VCaP (cell line): ENCODE measurements at regions not wholly inside any gene's neighbourhood (a gene's known extent, or its start where the extent isn't known, plus 50 kb on each side); places are given as distances from the start of the nearest gene placed in this dataset.
A peak's percentile ranks its signal among the peaks of the same experiment; 100 is the strongest.
"Not testable (repeated sequence)": the region's sequence is repeated elsewhere in the genome, so short reads cannot be mapped to it uniquely, and the experiment has no call there.

Source experiments
- H3K27ac ChIP-seq: fragments of 450-650 bp; 2 replicates; pipeline ENCODE4 v1.5.1; 2017
- TF ChIP-seq, protein P1 (sequence below): fragments of 450-650 bp; conservative IDR thresholded peaks from 2 replicates; pipeline ENCODE4 v1.5.1; 2017; ENCODE audit warnings: mild to moderate bottlenecking, moderate library complexity

DNA sequence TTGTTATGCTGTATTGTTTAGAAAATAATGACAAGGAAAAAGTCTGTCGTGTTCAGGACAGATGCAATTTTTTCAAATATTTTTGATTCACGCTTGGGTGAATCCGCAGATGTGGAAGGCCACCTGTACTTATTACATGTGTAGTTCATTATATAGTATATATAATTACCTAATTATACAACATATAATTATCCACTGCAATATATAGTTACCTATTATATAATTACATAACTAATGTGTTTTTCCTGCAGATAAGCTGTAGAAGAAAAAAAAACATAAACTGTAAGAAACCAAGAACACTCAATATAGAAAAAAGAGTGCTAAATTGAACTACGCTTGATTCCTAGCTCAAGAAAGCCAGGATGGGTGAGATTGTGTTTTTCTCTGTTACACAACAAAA, 93.6 kb upstream of the RANBP3L start:
- H3K27ac ChIP-seq = no peak overlapping the region
- TF ChIP-seq, protein P1, sequence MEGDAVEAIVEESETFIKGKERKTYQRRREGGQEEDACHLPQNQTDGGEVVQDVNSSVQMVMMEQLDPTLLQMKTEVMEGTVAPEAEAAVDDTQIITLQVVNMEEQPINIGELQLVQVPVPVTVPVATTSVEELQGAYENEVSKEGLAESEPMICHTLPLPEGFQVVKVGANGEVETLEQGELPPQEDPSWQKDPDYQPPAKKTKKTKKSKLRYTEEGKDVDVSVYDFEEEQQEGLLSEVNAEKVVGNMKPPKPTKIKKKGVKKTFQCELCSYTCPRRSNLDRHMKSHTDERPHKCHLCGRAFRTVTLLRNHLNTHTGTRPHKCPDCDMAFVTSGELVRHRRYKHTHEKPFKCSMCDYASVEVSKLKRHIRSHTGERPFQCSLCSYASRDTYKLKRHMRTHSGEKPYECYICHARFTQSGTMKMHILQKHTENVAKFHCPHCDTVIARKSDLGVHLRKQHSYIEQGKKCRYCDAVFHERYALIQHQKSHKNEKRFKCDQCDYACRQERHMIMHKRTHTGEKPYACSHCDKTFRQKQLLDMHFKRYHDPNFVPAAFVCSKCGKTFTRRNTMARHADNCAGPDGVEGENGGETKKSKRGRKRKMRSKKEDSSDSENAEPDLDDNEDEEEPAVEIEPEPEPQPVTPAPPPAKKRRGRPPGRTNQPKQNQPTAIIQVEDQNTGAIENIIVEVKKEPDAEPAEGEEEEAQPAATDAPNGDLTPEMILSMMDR = no peak

DNA sequence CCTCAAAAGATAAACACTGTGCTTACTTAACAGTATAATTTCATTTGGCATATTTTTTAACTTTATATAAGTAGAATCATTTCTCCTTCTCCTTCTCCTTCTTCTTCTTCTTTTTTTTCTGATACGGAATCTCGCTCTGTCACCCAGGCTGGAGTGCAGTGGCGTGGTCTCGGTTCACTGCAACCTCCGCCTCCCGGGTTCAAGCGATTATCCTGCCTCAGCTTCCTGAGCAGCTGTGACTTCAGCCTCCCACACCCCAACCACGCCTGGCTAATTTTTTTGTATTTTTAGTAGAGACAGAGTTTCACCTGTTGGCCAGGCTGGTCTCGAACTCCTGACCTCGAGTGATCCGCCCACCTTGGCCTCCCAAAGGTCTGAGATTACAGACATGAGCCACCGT, 94.2 kb upstream of the RANBP3L start:
- not testable (repeated sequence) for H3K27ac ChIP-seq

DNA sequence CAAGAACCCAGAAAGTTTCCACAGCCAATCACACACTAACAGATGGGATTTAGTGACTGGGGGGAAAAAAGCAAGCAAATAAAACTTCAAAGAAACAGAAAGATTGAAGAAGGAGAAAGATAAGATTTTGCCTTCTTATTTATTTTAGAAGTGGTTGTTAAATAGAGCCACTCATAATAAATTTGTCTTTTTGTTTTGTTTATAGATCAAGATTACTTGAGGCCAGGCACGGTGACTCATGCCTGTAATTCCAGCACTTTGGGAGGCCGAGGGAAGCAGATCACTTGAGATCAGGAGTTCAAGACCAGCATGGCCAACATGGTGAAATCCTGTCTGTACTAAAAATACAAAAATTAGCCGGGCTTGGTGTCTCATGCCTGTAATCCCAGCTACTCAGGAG, 94.9 kb upstream of the RANBP3L start:
- H3K27ac ChIP-seq = no peak overlapping the region
- TF ChIP-seq, protein P1 = no peak

DNA sequence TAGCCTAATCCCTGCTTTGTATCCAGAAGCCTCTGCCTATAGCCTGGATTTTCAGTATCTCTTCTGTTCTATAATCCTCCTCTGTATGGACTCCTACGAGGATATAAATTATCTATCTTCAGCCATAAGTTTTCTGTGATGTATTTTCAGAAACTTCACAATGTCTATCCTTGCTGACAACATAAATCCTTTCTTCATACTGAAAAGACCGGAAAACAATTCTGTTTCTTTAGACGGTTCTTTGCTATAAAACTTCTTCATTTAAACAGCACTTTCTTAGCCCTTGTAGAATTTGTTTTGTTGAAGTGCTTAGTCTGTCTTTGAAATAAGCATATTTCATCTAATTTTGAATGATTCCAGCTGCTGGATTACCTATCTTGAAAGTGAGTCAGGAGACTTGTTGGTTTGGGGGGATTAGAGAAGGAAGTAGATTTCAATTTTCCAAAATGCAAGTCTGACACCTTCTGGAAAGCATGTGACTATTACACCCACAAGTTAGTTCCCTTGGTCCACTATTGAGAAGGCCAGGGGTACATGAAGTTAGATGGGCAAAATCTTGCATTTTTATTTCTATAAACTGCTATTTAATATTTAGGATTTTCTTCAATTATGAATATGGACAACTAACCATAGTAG, 96.3 kb upstream of the RANBP3L start:
- H3K27ac ChIP-seq = no peak overlapping the region
- TF ChIP-seq, protein P1 = peak; percentile 77

DNA sequence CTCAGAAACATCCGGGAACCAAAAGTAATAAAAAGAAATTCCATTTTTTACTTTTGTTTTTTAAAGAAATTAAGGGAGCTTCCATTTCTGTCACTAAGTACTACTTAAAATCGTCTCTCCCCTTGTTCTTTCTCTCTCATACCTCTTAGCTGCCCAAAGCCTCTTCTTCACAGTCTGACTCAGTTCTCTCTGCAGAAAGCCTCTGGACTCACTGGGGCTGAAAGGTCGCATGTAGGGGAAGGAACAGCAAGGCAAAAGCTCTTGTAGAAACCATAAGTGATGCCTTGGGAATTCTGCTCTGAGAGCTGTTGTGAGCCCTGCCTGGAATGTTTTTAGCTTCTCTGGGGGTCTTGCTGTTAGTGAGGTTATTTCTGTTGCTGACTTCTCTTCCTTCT, 100.8 kb upstream of the RANBP3L start:
- TF ChIP-seq, protein P1 = no peak
- H3K27ac ChIP-seq = no peak overlapping the region

DNA sequence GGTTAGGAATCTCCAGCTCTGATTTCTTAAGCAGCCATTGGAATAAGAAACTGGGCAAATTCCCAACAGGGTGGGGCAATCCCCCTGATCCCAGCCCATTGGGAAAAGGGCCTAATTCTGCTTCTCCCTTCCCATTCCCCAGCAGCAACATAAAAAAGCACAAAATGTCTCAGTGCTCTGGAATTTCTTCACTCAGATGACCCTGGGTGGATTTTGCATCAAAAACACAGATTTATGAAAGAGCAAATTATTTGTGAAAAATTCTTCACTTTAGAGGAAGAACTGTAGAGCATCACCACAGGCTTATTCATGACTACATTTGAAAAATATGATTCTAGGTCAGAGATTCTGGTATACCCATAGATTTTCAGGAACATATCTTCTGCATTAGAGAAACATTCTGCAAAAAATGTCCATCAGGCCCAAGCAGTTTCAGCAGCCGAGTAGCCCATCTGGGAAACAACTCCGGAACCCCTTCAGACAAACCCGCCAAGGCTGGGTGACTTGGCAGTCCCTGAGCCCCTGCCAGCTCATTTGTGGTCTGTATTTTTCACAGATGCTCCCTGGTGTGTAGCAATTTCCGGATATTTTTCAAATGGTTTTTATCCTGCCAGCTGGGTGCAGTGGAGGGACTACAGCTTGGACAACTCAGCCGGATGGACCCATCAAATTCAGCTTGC, 102.1 kb upstream of the RANBP3L start:
- H3K27ac ChIP-seq = no peak overlapping the region
- TF ChIP-seq, protein P1 = no peak

DNA sequence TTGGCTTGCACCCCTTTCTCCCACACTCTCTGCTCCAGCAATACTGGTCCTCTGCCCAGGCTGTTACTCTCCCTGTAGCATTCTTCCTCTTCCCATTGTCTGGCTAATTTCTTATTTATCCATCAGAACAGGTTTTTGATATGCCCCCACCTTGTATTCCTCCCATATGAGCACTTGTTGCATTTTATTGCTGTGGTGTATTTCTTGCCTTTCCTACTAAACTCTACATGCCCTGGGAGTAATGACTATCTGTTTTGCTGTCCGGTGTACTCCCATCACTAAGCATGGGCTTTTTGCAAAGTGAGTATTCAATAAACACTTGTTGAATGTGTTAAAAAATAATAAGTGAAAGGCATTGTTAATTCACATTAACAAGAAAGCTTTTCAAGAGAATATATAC, 104.3 kb upstream of the RANBP3L start:
- no peak overlapping the region for H3K27ac ChIP-seq
- TF ChIP-seq, protein P1 = no peak

DNA sequence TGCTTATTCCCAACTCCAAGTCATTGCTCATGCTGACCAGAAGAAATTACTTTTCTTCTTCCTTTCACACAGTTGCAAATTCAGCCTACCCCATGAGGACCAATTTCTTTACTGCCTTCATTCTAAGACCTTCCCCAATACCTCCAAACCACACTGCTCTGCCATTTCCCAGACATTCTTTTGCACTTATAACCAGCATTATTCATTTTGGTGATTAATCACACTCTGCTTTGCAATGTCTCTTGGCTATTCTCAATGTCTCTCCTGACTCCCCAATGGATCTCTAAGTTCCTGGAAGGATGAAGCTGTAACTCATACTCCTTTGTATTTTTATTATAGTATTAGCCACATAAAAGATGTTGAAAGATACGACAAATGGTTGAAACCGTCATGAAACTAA, 105.7 kb upstream of the RANBP3L start:
- H3K27ac ChIP-seq = no peak overlapping the region
- TF ChIP-seq, protein P1 = no peak

DNA sequence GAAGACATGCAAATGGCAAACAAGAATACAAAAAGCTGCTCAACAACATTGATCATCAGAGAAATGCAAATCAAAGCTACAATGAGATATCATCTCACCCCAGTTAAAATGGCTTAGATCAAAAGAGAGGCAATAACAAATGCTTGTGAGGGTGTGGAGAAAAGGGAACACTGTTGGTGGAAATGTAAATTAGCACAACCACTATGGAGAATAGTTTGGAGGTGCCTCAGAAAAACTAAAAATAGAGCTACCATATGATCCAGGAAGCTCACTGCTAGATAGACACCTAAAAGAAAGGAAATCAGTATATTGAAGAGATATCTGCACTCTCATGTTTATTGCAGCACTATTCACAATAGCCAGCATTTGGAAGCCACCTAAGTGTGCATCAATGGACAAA, 108.0 kb upstream of the RANBP3L start:
- not testable (repeated sequence) for H3K27ac ChIP-seq

DNA sequence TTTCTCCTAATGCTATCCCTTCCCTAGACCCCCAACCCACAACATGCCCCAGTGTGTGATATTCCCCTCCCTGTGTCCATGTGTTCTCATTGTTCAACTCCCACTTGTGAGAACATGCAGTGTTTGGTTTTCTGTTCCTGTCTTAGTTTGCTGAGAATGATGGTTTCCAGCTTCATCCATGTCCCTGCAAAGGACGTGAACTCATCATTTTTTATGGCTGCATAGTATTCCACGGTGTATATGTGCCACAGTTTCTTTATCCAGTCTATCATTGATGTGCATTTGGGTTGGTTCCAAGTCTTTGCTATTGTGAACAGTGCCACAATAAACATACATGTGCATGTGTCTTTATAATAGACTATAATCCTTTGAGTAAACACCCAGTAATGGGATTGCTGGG, 109.0 kb upstream of the RANBP3L start:
- not testable (repeated sequence) for H3K27ac ChIP-seq
